ENCODE measurements at regions not wholly inside any gene's neighbourhood (a gene's known extent, or its start where the extent isn't known, plus 50 kb on each side); places are given as distances from the start of the nearest gene placed in this dataset.

DNA sequence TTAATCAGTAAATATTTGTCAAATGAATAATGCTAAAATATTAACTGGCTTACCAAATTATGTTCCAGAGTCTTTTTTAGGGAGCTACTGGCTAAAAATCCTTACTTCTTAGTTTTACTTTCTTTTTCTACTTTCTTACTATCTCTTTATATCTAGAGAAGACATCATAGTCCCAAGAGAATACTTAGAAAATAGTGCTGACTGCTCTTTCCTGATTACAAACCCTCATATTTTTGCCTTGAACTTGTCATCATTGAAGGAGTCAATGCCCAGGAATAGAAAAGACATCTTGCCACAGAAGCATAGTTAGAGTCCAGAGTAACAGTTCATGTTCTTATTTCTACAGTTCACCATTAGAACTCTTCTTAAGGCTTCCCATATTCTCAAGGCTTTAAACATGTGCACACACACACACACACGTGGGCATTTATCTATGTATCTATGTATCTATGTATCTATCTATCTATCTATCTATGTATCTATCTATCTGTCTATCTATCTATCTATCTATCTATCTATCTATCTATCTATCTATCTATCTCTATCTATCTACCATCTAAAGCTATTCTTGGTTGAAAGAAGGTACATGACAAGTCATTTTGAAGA lies 654.3 kb downstream of the ANXA1 start:
- H3K4me1 Mint-ChIP-seq (ENCODE audit: low read depth) = no peaks in the 10 kb centered on the region
- no peak for ATAC-seq
- H3K4me3 Mint-ChIP-seq = no peak overlapping the region
- H3K27me3 Mint-ChIP-seq (ENCODE audit: low read depth) = no peaks in the 10 kb centered on the region
- H3K36me3 Mint-ChIP-seq (ENCODE audit: insufficient read depth) = no peaks in the 10 kb centered on the region
- no peak for DNase-seq
- H3K9me3 Mint-ChIP-seq = peaks cover 10% of the 10 kb centered on the region

DNA sequence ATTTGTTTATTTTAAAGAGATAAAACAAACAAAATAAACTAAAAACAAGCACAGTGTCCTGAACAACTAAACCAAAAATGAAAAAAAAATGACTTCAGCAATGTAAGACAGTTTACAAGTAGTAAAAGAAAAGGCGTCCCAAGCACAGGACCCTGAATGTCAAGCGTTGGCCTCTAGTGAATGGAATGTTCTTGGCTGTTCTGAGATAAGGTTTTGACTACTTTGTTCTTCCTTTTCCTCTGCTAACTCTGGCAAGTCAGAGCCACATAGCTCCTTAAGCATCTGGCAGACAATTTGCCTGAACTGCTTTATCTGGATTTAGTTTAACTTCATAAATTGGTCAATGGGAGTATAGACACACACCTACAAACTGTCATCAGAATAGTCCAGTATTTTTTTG lies 655.2 kb downstream of the ANXA1 start:
- Mint-ChIP-seq H3K4me3 (no peak overlapping the region), H3K36me3 (ENCODE audit: insufficient read depth) (no peaks in the 10 kb centered on the region), H3K9me3 (peaks cover 10% of the 10 kb centered on the region), H3K4me1 (ENCODE audit: low read depth) (no peaks in the 10 kb centered on the region), H3K27me3 (ENCODE audit: low read depth) (no peaks in the 10 kb centered on the region)
- ATAC-seq = no peak
- DNase-seq = no peak

DNA sequence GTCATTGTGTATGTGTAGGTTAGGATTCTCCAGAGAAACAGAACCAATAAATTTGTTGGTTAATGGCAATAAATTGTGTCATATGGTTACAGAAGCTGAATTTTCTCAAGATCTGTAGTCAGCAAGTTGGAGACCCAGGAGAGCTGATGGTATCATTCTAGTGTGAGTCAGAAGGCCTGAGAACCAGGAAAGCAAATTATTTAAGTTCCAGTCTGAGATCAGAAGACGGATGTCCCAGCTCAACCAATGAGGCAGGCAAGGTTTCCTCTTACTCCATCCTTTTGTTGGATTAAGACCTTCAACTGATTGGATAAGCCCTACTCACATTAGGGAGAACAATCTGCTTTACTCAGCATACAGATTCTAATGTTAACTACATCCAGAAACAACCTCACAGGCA lies 656.3 kb downstream of the ANXA1 start:
- Mint-ChIP-seq H3K4me1 (ENCODE audit: low read depth) (no peaks in the 10 kb centered on the region), H3K27me3 (ENCODE audit: low read depth) (no peaks in the 10 kb centered on the region), H3K36me3 (ENCODE audit: insufficient read depth) (no peaks in the 10 kb centered on the region), H3K9me3 (peaks cover 10% of the 10 kb centered on the region), H3K4me3 (no peak overlapping the region)
- ATAC-seq = no peak
- no peak for DNase-seq

DNA sequence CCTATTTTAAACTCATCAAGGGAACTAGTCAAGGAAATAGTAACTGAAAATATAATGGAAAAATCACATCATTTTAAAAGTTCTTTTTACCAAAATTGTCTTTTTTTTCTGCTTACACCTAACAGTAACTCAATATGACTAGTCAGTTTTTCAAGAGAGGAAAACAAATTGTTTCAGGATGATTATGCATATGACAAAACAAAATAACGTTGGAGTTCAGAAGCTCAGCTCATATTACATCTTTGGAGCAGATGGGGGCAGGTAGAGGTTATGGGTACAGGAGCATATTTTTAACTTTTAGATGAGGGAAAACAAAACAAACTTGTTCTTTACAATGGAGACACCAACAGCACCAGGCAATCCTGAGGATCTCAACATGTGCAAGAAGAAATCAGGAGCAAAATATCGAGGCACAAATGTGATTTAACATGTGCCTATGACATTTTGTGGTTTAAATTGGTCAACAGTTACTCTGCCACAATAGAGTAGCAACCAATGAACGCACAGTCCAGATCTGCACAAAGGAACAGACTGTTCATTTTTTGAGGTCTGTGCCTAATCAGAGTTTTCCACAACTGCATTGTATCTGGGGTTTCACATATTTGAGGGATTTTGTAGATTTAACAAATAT lies 659.0 kb downstream of the ANXA1 start:
- Mint-ChIP-seq H3K4me3 (no peak overlapping the region), H3K27me3 (ENCODE audit: low read depth) (no peaks in the 10 kb centered on the region), H3K9me3 (peaks cover 10% of the 10 kb centered on the region), H3K36me3 (ENCODE audit: insufficient read depth) (no peaks in the 10 kb centered on the region), H3K4me1 (ENCODE audit: low read depth) (no peaks in the 10 kb centered on the region)
- DNase-seq (no peak), ATAC-seq (no peak)

DNA sequence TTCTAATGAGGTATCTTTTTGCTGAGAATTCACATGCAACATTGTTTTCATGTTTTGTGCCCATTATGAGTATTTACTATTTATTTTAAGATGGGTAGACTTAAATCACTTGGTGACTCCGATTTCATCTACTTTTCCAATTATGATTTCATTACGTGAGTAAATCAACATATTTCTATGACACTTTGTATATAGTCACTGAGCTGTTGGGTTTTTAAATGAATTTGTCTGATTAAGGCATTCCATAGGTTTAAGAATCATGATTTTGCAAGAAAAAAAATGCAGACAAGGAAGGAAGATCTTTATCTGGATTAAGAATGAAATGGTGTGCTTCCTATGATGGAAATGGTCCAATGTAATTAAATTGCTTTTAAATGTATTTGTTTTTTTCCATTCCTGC lies 661.9 kb downstream of the ANXA1 start:
- no peaks in the 10 kb centered on the region for H3K36me3 Mint-ChIP-seq (ENCODE audit: insufficient read depth)
- peaks cover 12% of the 10 kb centered on the region for H3K9me3 Mint-ChIP-seq
- H3K4me1 Mint-ChIP-seq (ENCODE audit: low read depth) = no peaks in the 10 kb centered on the region
- no peak for DNase-seq
- H3K4me3 Mint-ChIP-seq = no peak overlapping the region
- no peak for ATAC-seq
- H3K27me3 Mint-ChIP-seq (ENCODE audit: low read depth) = no peaks in the 10 kb centered on the region

DNA sequence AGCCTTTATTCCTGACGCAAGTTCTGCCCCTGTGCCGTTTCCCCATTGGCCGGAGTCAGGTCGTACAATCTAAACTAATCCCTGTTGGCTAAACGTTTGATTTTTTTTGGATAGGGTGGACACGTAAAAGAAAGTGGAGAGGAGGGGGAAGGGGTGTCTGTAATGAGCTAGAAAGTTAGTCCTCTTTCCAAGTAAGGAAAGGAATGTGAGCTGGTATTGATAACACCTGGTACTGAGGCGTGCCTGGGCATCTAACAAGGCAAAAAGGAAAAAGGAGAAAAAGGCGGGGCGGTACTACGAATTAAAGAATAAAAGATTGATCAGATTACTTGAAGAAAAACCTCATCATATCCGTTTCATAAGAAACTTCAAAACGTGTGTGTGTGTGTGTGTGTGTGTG lies 665.2 kb downstream of the ANXA1 start:
- Mint-ChIP-seq H3K4me3 (no peak overlapping the region), H3K4me1 (ENCODE audit: low read depth) (no peaks in the 10 kb centered on the region), H3K27me3 (ENCODE audit: low read depth) (no peaks in the 10 kb centered on the region), H3K9me3 (peaks cover 6% of the 10 kb centered on the region), H3K36me3 (ENCODE audit: insufficient read depth) (no peaks in the 10 kb centered on the region)
- ATAC-seq (no peak), DNase-seq (no peak)

DNA sequence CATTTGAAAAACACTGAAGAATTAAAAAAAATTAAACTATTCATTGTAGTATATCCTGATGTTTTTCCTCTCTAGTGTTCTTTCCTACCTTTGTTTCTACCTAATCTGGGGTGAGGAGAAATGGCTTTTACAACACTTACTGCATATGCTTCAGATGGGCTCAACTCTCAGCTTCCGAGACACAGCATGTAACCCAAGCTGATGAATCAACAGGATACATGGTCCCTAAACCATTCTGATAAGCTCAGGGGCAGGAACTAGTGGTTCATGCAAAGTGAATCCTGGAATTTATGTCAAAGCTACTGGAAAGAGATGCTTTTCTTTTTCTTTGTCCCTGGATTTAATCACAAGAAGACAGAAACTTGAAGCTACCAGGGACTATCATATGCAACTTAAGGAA lies 672.5 kb upstream of the RORB start:
- ATAC-seq (no peak), DNase-seq (no peak)
- Mint-ChIP-seq H3K9me3 (peaks cover 11% of the 10 kb centered on the region), H3K4me1 (ENCODE audit: low read depth) (no peaks in the 10 kb centered on the region), H3K4me3 (no peak overlapping the region), H3K27me3 (ENCODE audit: low read depth) (no peaks in the 10 kb centered on the region), H3K36me3 (ENCODE audit: insufficient read depth) (no peaks in the 10 kb centered on the region)

DNA sequence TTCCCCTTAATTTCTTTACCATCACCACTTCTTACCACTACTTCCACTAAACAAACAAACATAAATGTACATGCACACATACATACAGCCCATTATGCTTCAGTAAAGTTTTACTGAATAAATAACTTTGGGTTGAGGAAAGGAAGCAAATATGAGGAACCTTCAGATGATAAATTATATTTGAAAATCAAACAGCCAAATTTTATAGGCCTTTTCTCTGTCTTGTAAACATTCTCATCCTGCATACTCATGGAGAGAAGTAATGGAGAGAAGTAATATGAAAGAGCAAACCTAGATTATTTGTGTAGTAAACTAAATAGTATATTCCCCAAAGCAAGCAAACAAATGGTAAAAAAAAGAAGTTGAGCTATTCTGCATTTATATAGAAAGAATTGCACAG lies 658.3 kb upstream of the RORB start:
- H3K36me3 Mint-ChIP-seq (ENCODE audit: insufficient read depth) = no peaks in the 10 kb centered on the region
- no peak for DNase-seq
- H3K4me3 Mint-ChIP-seq = no peak overlapping the region
- H3K9me3 Mint-ChIP-seq = peaks cover 7% of the 10 kb centered on the region
- no peak for ATAC-seq
- no peaks in the 10 kb centered on the region for H3K4me1 Mint-ChIP-seq (ENCODE audit: low read depth)
- H3K27me3 Mint-ChIP-seq (ENCODE audit: low read depth) = no peaks in the 10 kb centered on the region

DNA sequence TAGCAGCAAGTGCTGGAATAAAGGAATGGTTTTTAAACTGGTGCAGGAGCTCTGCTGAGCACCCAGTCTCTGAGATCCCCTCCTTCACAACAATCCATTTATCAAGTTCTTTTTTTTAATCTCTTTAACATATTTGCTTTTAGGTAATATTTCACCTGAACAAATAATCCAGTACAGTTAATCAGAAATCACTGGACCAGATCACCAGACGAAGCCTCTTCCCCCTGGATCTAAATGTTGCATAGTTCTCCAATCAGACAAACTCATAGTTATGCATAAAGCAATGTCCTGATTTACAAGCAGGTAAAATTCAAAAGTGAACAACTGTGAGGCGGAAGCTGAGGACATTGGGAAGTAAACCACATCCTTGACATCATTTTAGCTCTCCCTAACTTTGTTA lies 657.7 kb upstream of the RORB start:
- H3K27me3 Mint-ChIP-seq (ENCODE audit: low read depth) = no peaks in the 10 kb centered on the region
- H3K4me1 Mint-ChIP-seq (ENCODE audit: low read depth) = no peaks in the 10 kb centered on the region
- H3K4me3 Mint-ChIP-seq = no peak overlapping the region
- ATAC-seq (no peak), DNase-seq (no peak)
- H3K36me3 Mint-ChIP-seq (ENCODE audit: insufficient read depth) = no peaks in the 10 kb centered on the region
- peaks cover 7% of the 10 kb centered on the region for H3K9me3 Mint-ChIP-seq

DNA sequence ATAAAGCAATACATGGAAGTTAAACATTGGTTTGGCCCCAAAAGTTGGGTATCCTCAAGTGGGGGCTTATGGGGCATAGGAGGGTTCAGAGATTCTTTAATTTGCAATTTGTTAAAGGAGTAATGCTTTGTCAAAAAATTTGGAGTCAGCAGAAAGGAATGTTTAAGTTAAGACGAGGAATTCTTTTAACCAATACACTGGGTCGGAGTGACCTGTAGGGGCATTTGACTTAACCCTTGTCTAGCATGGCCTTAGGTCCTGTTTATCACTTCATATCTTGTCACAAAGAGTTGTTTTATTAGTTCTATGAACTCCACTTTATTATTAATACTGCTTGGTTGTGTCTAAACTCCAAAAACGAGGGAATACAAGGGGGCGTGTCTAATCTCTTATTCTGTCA lies 656.1 kb upstream of the RORB start:
- no peak overlapping the region for H3K4me3 Mint-ChIP-seq
- no peaks in the 10 kb centered on the region for H3K4me1 Mint-ChIP-seq (ENCODE audit: low read depth)
- DNase-seq = no peak
- ATAC-seq = no peak
- H3K36me3 Mint-ChIP-seq (ENCODE audit: insufficient read depth) = no peaks in the 10 kb centered on the region
- peaks cover 7% of the 10 kb centered on the region for H3K9me3 Mint-ChIP-seq
- H3K27me3 Mint-ChIP-seq (ENCODE audit: low read depth) = no peaks in the 10 kb centered on the region

DNA sequence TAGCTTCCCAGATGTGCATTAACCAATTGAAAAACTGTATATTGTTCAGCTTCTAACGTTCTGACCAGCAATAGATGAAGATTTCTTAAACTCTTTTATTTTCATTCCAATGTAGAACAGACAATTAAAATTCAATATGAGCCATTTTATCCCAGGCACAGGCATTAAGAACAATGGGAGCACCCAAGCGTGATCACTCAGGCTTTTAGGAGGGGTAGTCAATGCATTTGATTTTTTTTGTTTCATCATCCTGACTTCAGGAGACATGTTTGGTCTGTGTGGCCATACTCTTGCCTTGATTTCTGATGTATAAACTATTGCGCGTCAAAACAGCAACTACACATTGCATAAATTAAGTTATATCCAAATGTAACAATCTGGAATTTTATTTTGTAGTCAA lies 653.0 kb upstream of the RORB start:
- H3K4me1 Mint-ChIP-seq (ENCODE audit: low read depth) = no peaks in the 10 kb centered on the region

DNA sequence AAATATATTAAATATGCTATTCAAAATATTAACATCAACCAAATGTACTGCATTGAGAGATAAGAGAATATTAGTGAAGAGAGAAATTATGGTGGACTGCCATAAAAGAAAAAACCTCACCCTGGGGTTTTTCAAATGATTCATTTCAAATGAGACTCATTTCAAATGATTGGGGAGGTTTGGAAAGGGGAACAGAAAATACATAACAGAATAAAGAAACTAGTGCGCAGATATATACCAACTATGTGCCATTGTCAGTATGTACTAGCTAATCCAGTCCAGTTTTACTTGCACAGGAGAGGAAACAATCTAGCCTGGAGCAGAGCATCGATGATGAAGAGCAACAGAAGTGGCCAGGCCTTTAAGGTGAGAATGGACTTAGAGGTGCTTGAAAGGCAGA lies 651.6 kb upstream of the RORB start:
- Mint-ChIP-seq H3K27me3 (ENCODE audit: low read depth) (no peaks in the 10 kb centered on the region), H3K9me3 (peaks cover 10% of the 10 kb centered on the region), H3K36me3 (ENCODE audit: insufficient read depth) (no peaks in the 10 kb centered on the region), H3K4me3 (no peak overlapping the region), H3K4me1 (ENCODE audit: low read depth) (no peaks in the 10 kb centered on the region)
- DNase-seq (no peak), ATAC-seq (no peak)

More for the DNA sequence above, 653.0 kb upstream of the RORB start:
- Mint-ChIP-seq H3K4me3 (no peak overlapping the region), H3K36me3 (ENCODE audit: insufficient read depth) (no peaks in the 10 kb centered on the region), H3K9me3 (peaks cover 13% of the 10 kb centered on the region), H3K27me3 (ENCODE audit: low read depth) (no peaks in the 10 kb centered on the region)
- no peak for ATAC-seq
- DNase-seq = no peak

DNA sequence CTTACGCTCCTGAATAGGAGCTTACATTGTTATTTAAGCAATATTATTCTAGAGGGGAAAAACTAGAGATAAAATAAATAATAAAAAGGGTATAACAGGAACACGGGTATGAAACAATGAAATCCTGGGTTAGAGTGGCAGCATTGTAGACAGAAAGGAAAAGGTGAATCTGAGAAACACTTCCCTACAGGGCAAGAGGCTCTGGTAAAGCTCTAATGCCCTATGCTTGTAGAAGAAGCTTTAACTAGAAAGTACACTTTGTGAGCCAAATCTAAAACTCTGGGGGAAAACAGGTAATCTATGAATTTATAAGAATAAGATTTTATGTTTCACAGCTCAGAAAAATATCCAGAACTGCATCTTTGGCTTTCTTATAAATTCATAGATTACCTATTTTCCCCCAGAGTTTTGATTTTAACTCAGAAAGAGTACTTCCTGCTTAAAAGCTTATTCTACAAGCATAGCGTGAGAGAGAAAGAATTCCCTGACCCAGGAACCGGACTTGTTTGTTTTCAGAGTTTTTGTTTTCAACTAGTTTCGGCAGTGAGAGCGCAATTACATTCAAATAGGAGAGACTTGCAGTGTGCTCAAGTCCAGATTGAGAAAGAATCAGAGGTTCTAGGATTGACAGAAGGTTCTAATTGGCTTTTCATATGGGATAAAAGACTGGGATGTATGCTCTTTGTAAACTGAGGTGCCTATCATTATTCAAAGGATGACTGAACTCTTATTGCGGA lies 651.0 kb upstream of the RORB start:
- DNase-seq = no peak
- Mint-ChIP-seq H3K9me3 (peaks cover 10% of the 10 kb centered on the region), H3K27me3 (ENCODE audit: low read depth) (no peaks in the 10 kb centered on the region), H3K4me1 (ENCODE audit: low read depth) (no peaks in the 10 kb centered on the region), H3K36me3 (ENCODE audit: insufficient read depth) (no peaks in the 10 kb centered on the region), H3K4me3 (no peak overlapping the region)
- ATAC-seq = no peak

DNA sequence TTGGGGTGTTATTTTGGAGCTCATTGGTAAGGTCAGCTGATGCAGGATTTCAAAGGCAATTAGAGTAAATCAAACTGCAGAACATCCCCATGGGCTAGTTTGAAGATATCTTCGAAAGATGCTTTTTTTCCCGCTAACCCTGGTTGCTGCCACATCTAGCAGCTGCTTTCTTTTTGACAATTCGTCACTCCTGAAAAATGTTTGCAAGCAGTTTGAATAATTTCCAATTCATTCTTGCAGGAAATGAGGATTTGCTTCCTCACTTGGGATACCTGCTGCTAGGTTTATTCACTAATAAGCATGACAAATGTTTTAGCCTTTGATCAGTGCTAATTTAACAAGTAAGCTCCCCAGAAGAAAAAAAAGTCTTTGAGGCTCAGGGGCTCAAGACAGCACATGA lies 649.6 kb upstream of the RORB start:
- no peak overlapping the region for H3K4me3 Mint-ChIP-seq
- H3K4me1 Mint-ChIP-seq (ENCODE audit: low read depth) = no peaks in the 10 kb centered on the region
- H3K27me3 Mint-ChIP-seq (ENCODE audit: low read depth) = no peaks in the 10 kb centered on the region
- H3K9me3 Mint-ChIP-seq = peaks cover 10% of the 10 kb centered on the region
- DNase-seq (no peak), ATAC-seq (no peak)
- no peaks in the 10 kb centered on the region for H3K36me3 Mint-ChIP-seq (ENCODE audit: insufficient read depth)

DNA sequence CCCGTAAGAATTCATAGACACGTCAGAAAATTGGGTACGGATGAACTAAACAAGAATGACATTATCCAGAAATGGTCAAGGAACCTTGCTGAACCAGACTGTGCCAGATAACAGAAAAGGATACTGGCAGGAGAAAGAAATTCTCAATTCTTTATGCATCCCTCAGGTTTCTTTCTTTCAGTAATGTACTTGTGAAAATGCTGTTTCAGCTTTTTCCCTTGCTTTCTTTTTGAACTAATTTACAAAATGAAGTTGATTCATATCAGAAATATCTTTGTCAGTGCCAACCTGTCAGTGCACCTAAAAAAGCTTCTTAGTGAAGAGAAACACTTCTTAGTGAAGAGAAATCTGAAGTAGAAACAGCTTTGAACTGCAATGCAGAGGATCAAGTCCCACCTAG lies 643.6 kb upstream of the RORB start:
- peaks cover 5% of the 10 kb centered on the region for H3K9me3 Mint-ChIP-seq
- H3K27me3 Mint-ChIP-seq (ENCODE audit: low read depth) = no peaks in the 10 kb centered on the region
- ATAC-seq (no peak), DNase-seq (no peak)
- H3K36me3 Mint-ChIP-seq (ENCODE audit: insufficient read depth) = no peaks in the 10 kb centered on the region
- no peak overlapping the region for H3K4me3 Mint-ChIP-seq
- H3K4me1 Mint-ChIP-seq (ENCODE audit: low read depth) = no peaks in the 10 kb centered on the region

Measured in activated T-cell treated with anti-CD3 and anti-CD28 coated beads, Interleukin-2, amount 50 U/mL, for 4 hours (primary cell).